Skeletal muscle tissue (tissue), 3 donors: ENCODE measurements at regions not wholly inside any gene's neighbourhood (a gene's known extent, or its start where the extent isn't known, plus 50 kb on each side); places are given as distances from the start of the nearest gene placed in this dataset.

Experiments
- H3K27ac ChIP-seq: one replicate; pipeline ENCODE4 v1.7.0; 2013; ENCODE audit warnings: mild to moderate bottlenecking, low read depth, low read length, inconsistent platforms
- H3K27me3 ChIP-seq, 3 donors: one replicate each; pipeline ENCODE4 v1.7.0; 2013; ENCODE audit warnings: low read length in 3 of 3; ENCODE audit not compliant: control insufficient read depth in 3 of 3, insufficient read depth in 3 of 3
- H3K36me3 ChIP-seq, 3 donors: one replicate each; pipeline ENCODE4 v1.7.0; 2013; ENCODE audit warnings: low read length in 3 of 3; ENCODE audit not compliant: control insufficient read depth in 3 of 3, insufficient read depth in 3 of 3
- H3K4me1 ChIP-seq, 3 donors: one replicate each; pipeline ENCODE4 v1.7.0; 2013; ENCODE audit warnings: low read length in 3 of 3, mild to moderate bottlenecking in 3 of 3; ENCODE audit not compliant: control insufficient read depth in 3 of 3, insufficient read depth in 3 of 3
- H3K4me3 ChIP-seq, 3 donors: one replicate each; pipeline ENCODE4 v1.7.0; 2013; ENCODE audit warnings: low read length in 3 of 3
- H3K9ac ChIP-seq, 3 donors: one replicate each; pipeline ENCODE4 v1.7.0; 2013; ENCODE audit warnings: low read length in 3 of 3, mild to moderate bottlenecking in 3 of 3, moderate library complexity in 2 of 3, low read depth in 1 of 3
- H3K9me3 ChIP-seq, 3 donors: one replicate each; pipeline ENCODE4 v1.7.0; 2013; ENCODE audit warnings: low read length in 3 of 3; ENCODE audit not compliant: control insufficient read depth in 3 of 3
- donor health status: Osteomylitis.

DNA sequence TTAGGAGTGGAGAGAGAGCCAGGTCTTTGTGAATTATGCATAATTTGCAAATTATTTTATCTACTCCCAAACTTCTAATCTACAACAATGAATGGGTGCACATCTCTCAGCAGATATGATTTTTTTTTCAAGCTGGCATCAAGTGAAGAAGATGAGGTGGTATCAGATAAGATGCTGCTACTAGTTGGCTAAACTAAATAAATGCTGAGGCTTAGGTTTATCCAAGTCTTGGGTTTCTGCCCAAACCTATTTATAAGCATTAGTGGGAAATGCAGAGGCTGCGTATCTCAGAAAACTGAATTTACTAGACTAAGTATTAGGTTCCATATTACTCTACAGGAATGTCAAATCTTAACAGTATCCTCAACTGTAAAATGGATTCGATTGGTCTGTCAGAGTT is 703.0 kb upstream of the CELF2 start:
- no peaks in the 10 kb centered on the region for H3K4me1 ChIP-seq
- no peak overlapping the region for H3K27ac ChIP-seq
- no peaks in the 10 kb centered on the region for H3K9me3 ChIP-seq
- H3K9ac ChIP-seq = no peak overlapping the region
- no peaks in the 10 kb centered on the region for H3K27me3 ChIP-seq
- no peaks in the 10 kb centered on the region for H3K36me3 ChIP-seq
- no peak overlapping the region for H3K4me3 ChIP-seq

GRCh38 chr10:10315989-10316388 is 701.7 kb upstream of the CELF2 start:
- Histone ChIP-seq H3K9ac (no peak overlapping the region), H3K27me3 (no peaks in the 10 kb centered on the region), H3K4me1 (no peaks in the 10 kb centered on the region), H3K9me3 (no peaks in the 10 kb centered on the region), H3K36me3 (no peaks in the 10 kb centered on the region), H3K27ac (no peak overlapping the region), H3K4me3 (no peak overlapping the region)

GRCh38 chr10:10317151-10317550 is 700.5 kb upstream of the CELF2 start:
- Histone ChIP-seq H3K9me3 (no peaks in the 10 kb centered on the region), H3K36me3 (no peaks in the 10 kb centered on the region), H3K9ac (no peak overlapping the region), H3K4me1 (no peaks in the 10 kb centered on the region), H3K4me3 (no peak overlapping the region), H3K27me3 (no peaks in the 10 kb centered on the region), H3K27ac (no peak overlapping the region)

GRCh38 chr10:10318856-10319255 is 698.8 kb upstream of the CELF2 start:
- Histone ChIP-seq H3K27ac (no peak overlapping the region), H3K4me1 (no peaks in the 10 kb centered on the region), H3K36me3 (no peaks in the 10 kb centered on the region), H3K9me3 (no peaks in the 10 kb centered on the region), H3K27me3 (no peaks in the 10 kb centered on the region), H3K4me3 (no peak overlapping the region), H3K9ac (no peak overlapping the region)

DNA sequence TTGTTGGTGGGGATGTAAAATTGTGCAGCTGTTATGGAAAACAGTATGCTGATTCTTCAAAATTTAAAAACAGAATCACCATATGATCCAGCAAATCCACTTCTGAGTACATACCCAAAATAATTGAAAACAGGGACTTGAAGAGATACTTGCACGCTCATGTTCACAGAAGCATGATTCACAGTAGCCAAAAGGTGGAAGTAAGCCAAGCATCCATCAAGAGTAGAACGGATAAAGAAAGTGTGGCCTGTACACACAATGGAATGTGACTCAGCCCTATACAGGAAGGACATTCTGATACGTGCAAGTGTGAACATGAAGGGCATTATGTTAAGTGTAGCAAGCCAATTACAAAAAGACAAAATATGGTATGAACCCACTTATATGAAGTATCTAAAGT is 696.7 kb upstream of the CELF2 start:
- no peaks in the 10 kb centered on the region for H3K9me3 ChIP-seq
- H3K9ac ChIP-seq = no peak overlapping the region
- no peak overlapping the region for H3K27ac ChIP-seq
- no peaks in the 10 kb centered on the region for H3K4me1 ChIP-seq
- H3K36me3 ChIP-seq = no peaks in the 10 kb centered on the region
- H3K27me3 ChIP-seq = no peaks in the 10 kb centered on the region
- no peak overlapping the region for H3K4me3 ChIP-seq

- Histone ChIP-seq H3K9me3 (no peaks in the 10 kb centered on the region), H3K4me1 (no peaks in the 10 kb centered on the region), H3K4me3 (no peak overlapping the region), H3K9ac (no peak overlapping the region), H3K36me3 (no peaks in the 10 kb centered on the region), H3K27ac (no peak overlapping the region), H3K27me3 (no peaks in the 10 kb centered on the region)
Measured at GRCh38 chr10:10326116-10326515, 691.6 kb upstream of the CELF2 start.

- no peaks in the 10 kb centered on the region for H3K36me3 ChIP-seq
Measured at GRCh38 chr10:10327934-10328333, 689.7 kb upstream of the CELF2 start.

GRCh38 chr10:10330418-10330817 is 687.3 kb upstream of the CELF2 start:
- no peak overlapping the region for H3K9ac ChIP-seq

More at GRCh38 chr10:10327934-10328333, 689.7 kb upstream of the CELF2 start:
- H3K27me3 ChIP-seq = no peaks in the 10 kb centered on the region
- no peaks in the 10 kb centered on the region for H3K4me1 ChIP-seq
- no peak overlapping the region for H3K4me3 ChIP-seq
- no peaks in the 10 kb centered on the region for H3K9me3 ChIP-seq
- H3K27ac ChIP-seq = no peak overlapping the region
- no peak overlapping the region for H3K9ac ChIP-seq

GRCh38 chr10:10332786-10333185 is 684.9 kb upstream of the CELF2 start:
- Histone ChIP-seq H3K4me3 (no peak overlapping the region), H3K36me3 (no peaks in the 10 kb centered on the region)

More at GRCh38 chr10:10330418-10330817, 687.3 kb upstream of the CELF2 start:
- H3K4me1 ChIP-seq = no peaks in the 10 kb centered on the region
- H3K27me3 ChIP-seq = no peaks in the 10 kb centered on the region
- no peak overlapping the region for H3K4me3 ChIP-seq
- no peaks in the 10 kb centered on the region for H3K9me3 ChIP-seq
- H3K36me3 ChIP-seq = no peaks in the 10 kb centered on the region
- H3K27ac ChIP-seq = no peak overlapping the region

DNA sequence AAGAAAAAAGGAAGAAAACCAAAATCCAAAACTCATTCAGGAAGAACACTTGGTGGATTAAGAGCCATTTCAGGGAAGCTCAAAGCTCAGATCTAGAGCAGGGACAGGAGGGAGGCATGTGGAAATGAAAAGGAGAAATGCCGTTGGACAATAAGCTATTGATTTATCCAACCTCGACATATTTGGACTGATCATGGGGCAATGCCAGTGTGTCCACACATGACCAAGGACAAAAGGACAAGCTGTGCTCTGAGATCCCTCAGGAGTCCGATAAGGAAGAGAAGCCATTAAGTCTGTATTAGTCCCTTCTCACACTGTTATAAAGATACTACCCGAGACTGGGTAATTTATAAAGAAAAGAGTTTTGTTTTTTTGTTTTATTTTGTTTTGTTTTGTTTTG is 684.0 kb upstream of the CELF2 start:
- no peaks in the 10 kb centered on the region for H3K36me3 ChIP-seq
- H3K27me3 ChIP-seq = no peaks in the 10 kb centered on the region
- H3K9ac ChIP-seq = no peak overlapping the region
- no peak overlapping the region for H3K4me3 ChIP-seq
- no peaks in the 10 kb centered on the region for H3K9me3 ChIP-seq
- no peak overlapping the region for H3K27ac ChIP-seq
- no peaks in the 10 kb centered on the region for H3K4me1 ChIP-seq

More at GRCh38 chr10:10332786-10333185, 684.9 kb upstream of the CELF2 start:
- no peaks in the 10 kb centered on the region for H3K4me1 ChIP-seq
- H3K27ac ChIP-seq = no peak overlapping the region
- H3K9ac ChIP-seq = no peak overlapping the region
- H3K27me3 ChIP-seq = no peaks in the 10 kb centered on the region
- no peaks in the 10 kb centered on the region for H3K9me3 ChIP-seq

DNA sequence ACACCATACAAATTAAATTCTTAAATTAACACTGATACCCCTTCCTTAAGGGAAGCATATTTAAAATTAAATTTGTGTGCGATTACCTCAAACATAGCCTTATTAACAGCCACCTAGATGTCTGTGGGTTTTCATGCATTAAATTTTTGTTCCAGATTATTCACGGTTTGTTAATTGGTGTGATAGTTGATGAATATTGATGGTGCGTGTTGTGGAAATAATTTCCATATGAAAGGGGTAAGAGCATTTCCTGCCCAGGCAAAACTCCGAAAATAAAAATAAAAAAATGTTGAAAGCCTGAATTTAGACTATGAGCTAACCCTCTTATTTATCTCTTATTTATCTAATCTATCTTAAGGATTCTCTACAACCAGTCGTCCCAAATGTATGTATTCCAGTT is 679.3 kb upstream of the CELF2 start:
- no peaks in the 10 kb centered on the region for H3K9me3 ChIP-seq
- H3K9ac ChIP-seq = no peak overlapping the region
- H3K27ac ChIP-seq = no peak overlapping the region
- H3K36me3 ChIP-seq = no peaks in the 10 kb centered on the region
- H3K4me1 ChIP-seq = no peaks in the 10 kb centered on the region
- H3K27me3 ChIP-seq = no peaks in the 10 kb centered on the region
- H3K4me3 ChIP-seq = no peak overlapping the region
